GM12892 (cell line): ENCODE measurements at regions not wholly inside any gene's neighbourhood (a gene's known extent, or its start where the extent isn't known, plus 50 kb on each side); places are given as distances from the start of the nearest gene placed in this dataset.

ENCODE experiments used
- POLR2A ChIP-seq: IDR thresholded peaks from 2 replicates; pipeline ENCODE4 v1.6.1; 2011; ENCODE audit warnings: low read depth, low read length, control low read depth
- POLR2AphosphoS5 ChIP-seq: IDR thresholded peaks from 2 replicates; pipeline ENCODE4 v1.6.1; 2011; ENCODE audit warnings: low read depth, low read length, control low read depth
- TAF1 ChIP-seq: IDR thresholded peaks from 2 replicates; pipeline ENCODE4 v1.6.1; 2011; ENCODE audit warnings: low read depth, mild to moderate bottlenecking, control low read depth, low read length, borderline replicate concordance

DNA sequence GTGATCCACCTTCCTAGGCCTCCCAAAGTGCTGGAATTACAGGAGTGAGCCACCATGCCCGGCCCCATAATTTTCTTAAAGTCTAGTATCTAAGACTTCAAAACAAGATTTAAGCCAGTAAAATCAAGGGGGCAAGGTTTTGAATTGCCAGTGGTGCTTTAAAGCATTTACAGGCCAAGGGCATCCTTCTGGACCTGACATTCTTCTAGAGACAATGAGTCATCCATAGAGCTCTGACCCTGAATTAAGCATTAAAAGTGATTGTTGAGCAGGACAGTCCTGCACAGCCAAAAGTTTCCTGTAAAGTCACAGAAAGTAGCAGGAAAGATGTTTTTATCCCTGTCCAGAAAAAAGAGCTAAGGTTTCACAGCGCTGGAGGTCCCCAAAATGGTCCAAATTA lies 50.9 kb upstream of the ATP12A start:
- TF ChIP-seq POLR2A: no peak
- TF ChIP-seq POLR2AphosphoS5: no peak
- TF ChIP-seq TAF1: no peak
